Caco-2 (cell line): ENCODE measurements at regions not wholly inside any gene's neighbourhood (a gene's known extent, or its start where the extent isn't known, plus 50 kb on each side); places are given as distances from the start of the nearest gene placed in this dataset.

Experiments
- BruUV-seq: library from RNA; stranded (reverse); fragments of 400-500 nt; replicated peaks from 2 replicates; lab custom pipeline; 2021; lab: Mats Ljungman, UMichigan
- CTCF ChIA-PET: fragments of 300-600 bp; sonication (Branson Sonifier 250); formaldehyde crosslinking; loops from one replicate; lab custom pipeline; 2022; ENCODE audit warnings: antibody characterized with exemption; lab: Charles Lee
- POLR2A ChIA-PET: fragments of 300-600 bp; sonication (Branson Sonifier 250); formaldehyde crosslinking; loops from one replicate; lab custom pipeline; 2022; ENCODE audit warnings: antibody characterized with exemption; lab: Charles Lee
- DNase-seq, 2 experiments: peaks; one replicate each; pipeline versions ENCODE4 v3.0.0 to v3.0.0-alpha.2; 2020 to 2022
- H3K27me3 ChIP-seq: replicated peaks from 2 replicates; pipeline ENCODE4 v1.6.0; 2011; ENCODE audit warnings: low read length; ENCODE audit not compliant: control insufficient read depth, insufficient read depth
- H3K36me3 ChIP-seq: 2 replicates; pipeline ENCODE4 v1.5.1; 2011; ENCODE audit warnings: low read length; ENCODE audit not compliant: control insufficient read depth, insufficient read depth
- H3K4me1 ChIP-seq: fragments of 250-450 bp; sonication (Bioruptor Pico); 2 replicates; pipeline ENCODE4 v1.5.1; 2020; ENCODE audit warnings: mild to moderate bottlenecking
- H3K4me3 ChIP-seq: 2 replicates; pipeline ENCODE4 v1.5.1; 2011; ENCODE audit warnings: low read depth, mild to moderate bottlenecking, control low read depth, low read length
- H3K9me3 ChIP-seq: fragments of 250-450 bp; sonication (Bioruptor Pico); 2 replicates; pipeline ENCODE4 v1.5.1; 2020; ENCODE audit warnings: mild to moderate bottlenecking, moderate library complexity
- H3K27ac Mint-ChIP-seq: one replicate; pipeline ENCODE4 v1.8.0; 2022; ENCODE audit warnings: mixed read lengths; ENCODE audit not compliant: unreplicated experiment
- H3K27me3 Mint-ChIP-seq: one replicate; pipeline ENCODE4 v1.8.0; 2022; ENCODE audit warnings: mixed read lengths; ENCODE audit not compliant: insufficient read depth, unreplicated experiment
- H3K36me3 Mint-ChIP-seq: one replicate; pipeline ENCODE4 v1.8.0; 2022; ENCODE audit warnings: mild to moderate bottlenecking, mixed read lengths; ENCODE audit not compliant: insufficient read depth, unreplicated experiment
- H3K4me1 Mint-ChIP-seq: one replicate; pipeline ENCODE4 v1.8.0; 2022; ENCODE audit warnings: low read depth, mixed read lengths; ENCODE audit not compliant: unreplicated experiment
- H3K4me3 Mint-ChIP-seq: one replicate; pipeline ENCODE4 v1.8.0; 2022; ENCODE audit warnings: mild to moderate bottlenecking, moderate library complexity, mixed read lengths; ENCODE audit not compliant: unreplicated experiment
- H3K9me3 Mint-ChIP-seq: one replicate; pipeline ENCODE4 v1.8.0; 2022; ENCODE audit warnings: mixed read lengths; ENCODE audit not compliant: unreplicated experiment
- CTCF ChIP-seq, 2 experiments: fragments of 200-600 bp in 1 of 2; IDR thresholded peaks; 1 replicate in 1 of 2; 2 replicates in 1 of 2; pipeline versions ENCODE4 v1.5.1 to v1.8.0; 2011 to 2022; ENCODE audit warnings: antibody characterized with exemption in 1 of 2, control low read depth in 1 of 2, inconsistent platforms in 1 of 2, low read depth in 1 of 2, low read length in 1 of 2, mild to moderate bottlenecking in 1 of 2, moderate library complexity in 1 of 2; ENCODE audit not compliant: insufficient read depth in 1 of 2, severe bottlenecking in 1 of 2, unreplicated experiment in 1 of 2
- intact Hi-C: fragments of 100-400 bp; cut with micrococcal nuclease; formaldehyde crosslinking; loops from one replicate; pipeline ENCODE4 v1.10.0; 2022; ENCODE audit not compliant: unreplicated experiment

GRCh38 chr12:105423237-105423636, 92.7 kb downstream of the C12orf75 start:
- DNase-seq = no peak
- Mint-ChIP-seq H3K27ac (no peak overlapping the region), H3K36me3 (peaks cover 4% of the 10 kb centered on the region), H3K4me1 (peaks cover 28% of the 10 kb centered on the region), H3K27me3 (no peaks in the 10 kb centered on the region), H3K4me3 (no peak overlapping the region), H3K9me3 (peaks cover 17% of the 10 kb centered on the region)
- intact Hi-C loops = no loop called here
- Histone ChIP-seq H3K4me3 (no peak overlapping the region), H3K4me1 (peaks cover 19% of the 10 kb centered on the region), H3K27me3 (no peaks in the 10 kb centered on the region), H3K36me3 (no peaks in the 10 kb centered on the region), H3K9me3 (peaks cover 11% of the 10 kb centered on the region; the same call in 1 of the 2 replicates)
- ChIA-PET CTCF (no interaction called here), POLR2A (no interaction called here)
- TF ChIP-seq CTCF (IDR thresholded peaks at IDR 0.05; ENCODE audit: insufficient read depth in 1 of 2, low read depth in 1 of 2, low read length in 1 of 2, severe bottlenecking in 1 of 2, unreplicated experiment in 1 of 2) = no peak
- no TSS peak for BruUV-seq

DNA sequence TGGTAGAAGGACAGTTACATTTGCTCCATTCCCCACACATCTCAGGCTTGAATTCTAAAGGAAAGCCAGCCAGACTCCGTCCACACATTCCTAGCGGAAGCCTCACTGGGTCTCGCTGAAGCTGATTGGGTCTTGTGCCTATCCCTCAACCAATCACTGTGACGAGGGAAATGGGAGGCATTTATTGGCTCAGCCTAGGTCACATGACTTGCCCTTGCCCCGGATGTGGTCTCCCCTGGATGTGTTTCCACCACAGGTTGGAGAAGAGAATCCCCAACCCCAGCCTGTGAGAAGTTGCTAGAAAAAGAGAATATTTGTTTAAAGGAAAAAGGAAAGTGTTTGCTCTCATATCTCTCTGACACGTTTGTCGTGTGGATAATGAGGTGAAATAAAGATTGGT, 93.4 kb downstream of the C12orf75 start:
- no peak for TF ChIP-seq CTCF (IDR thresholded peaks at IDR 0.05; ENCODE audit: insufficient read depth in 1 of 2, low read depth in 1 of 2, low read length in 1 of 2, severe bottlenecking in 1 of 2, unreplicated experiment in 1 of 2)
- ChIA-PET POLR2A (no interaction called here), CTCF (no interaction called here)
- H3K4me1 Mint-ChIP-seq = peaks cover 22% of the 10 kb centered on the region
- Histone ChIP-seq H3K27me3 (no peaks in the 10 kb centered on the region), H3K9me3 (peaks cover 11% of the 10 kb centered on the region; the same call in 1 of the 2 replicates), H3K4me3 (no peak overlapping the region), H3K4me1 (peaks cover 19% of the 10 kb centered on the region), H3K36me3 (no peaks in the 10 kb centered on the region)
- intact Hi-C loops = no loop called here
- H3K9me3 Mint-ChIP-seq = peaks cover 24% of the 10 kb centered on the region
- H3K36me3 Mint-ChIP-seq = peaks cover 4% of the 10 kb centered on the region
- no peak overlapping the region for H3K27ac Mint-ChIP-seq
- no peaks in the 10 kb centered on the region for H3K27me3 Mint-ChIP-seq
- BruUV-seq = no TSS peak
- H3K4me3 Mint-ChIP-seq = no peak overlapping the region
- no peak for DNase-seq

DNA sequence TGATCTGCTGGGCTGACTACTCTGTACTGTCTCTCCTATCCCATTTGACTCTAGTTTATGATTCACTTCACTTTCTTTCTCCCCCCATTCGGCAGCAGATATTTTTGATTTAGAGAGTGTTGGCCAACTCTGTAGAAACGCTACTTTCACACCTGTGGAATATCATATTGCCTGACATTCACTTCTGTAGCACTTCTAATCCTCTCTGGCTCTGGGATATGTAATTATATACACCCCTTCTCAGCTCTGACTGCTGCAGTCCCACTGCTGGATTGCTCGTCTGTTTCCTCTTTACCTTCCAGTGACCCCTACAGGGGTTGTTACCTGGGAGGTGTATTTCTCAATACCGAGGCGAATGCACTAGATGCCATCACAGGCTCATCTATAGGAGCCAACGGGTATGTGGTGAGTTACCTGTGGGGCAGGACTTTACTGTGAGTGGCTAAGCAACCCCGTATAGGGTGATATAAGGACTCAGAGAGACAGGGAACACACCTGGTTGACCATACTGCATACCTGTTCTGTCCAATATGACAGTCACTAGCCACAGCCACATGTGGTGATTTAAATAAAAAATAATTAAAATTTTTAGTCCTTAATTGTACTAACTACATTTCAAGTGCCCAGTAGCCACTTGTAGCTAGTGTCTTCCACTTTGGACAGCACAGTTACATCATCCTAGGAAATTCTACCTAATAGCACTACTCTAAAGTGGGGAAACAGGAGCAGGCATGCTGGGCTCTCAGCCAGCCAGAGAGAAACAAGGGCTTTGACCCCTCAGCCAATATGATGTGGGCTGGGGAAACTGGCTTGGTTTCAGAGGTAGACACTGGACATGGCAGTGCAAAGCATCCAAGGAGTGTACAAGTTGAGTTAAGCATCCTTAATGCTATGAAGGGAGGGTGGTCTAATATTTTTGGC, 95.0 kb downstream of the C12orf75 start:
- Mint-ChIP-seq H3K4me3 (no peak overlapping the region), H3K27ac (no peak overlapping the region), H3K9me3 (peaks cover 25% of the 10 kb centered on the region), H3K36me3 (peaks cover 4% of the 10 kb centered on the region), H3K4me1 (peaks cover 19% of the 10 kb centered on the region), H3K27me3 (no peaks in the 10 kb centered on the region)
- ChIA-PET CTCF (no interaction called here), POLR2A (no interaction called here)
- Histone ChIP-seq H3K27me3 (no peaks in the 10 kb centered on the region), H3K4me3 (no peak overlapping the region), H3K4me1 (peaks cover 19% of the 10 kb centered on the region), H3K9me3 (peaks cover 11% of the 10 kb centered on the region; the same call in 1 of the 2 replicates), H3K36me3 (no peaks in the 10 kb centered on the region)
- DNase-seq = no peak
- TF ChIP-seq CTCF (IDR thresholded peaks at IDR 0.05; ENCODE audit: insufficient read depth in 1 of 2, low read depth in 1 of 2, low read length in 1 of 2, severe bottlenecking in 1 of 2, unreplicated experiment in 1 of 2) = no peak
- BruUV-seq = no TSS peak
- intact Hi-C loops = no loop called here
